ENCODE measurements at regions not wholly inside any gene's neighbourhood (a gene's known extent, or its start where the extent isn't known, plus 50 kb on each side); places are given as distances from the start of the nearest gene placed in this dataset.

DNA sequence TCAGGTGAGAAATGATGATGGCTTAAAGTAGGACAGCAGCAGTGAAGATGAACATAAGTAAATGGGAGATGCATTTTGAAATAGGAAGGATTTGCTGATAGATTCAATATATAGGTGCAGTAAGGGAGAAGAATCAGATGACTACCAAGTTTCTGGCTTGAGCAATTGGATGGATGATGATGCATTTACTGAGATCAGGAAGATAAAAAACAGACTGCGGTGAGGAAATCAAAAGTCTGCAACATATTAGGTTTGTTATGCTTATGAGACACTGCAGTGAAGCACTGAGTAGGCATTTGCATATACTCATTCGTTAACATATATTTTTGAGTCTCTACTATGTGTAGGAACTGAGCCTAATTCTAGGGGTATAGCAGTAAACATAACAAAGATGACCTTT lies 184.2 kb downstream of the LACC1 start:
- no peak for TF ChIP-seq ZNF217 (IDR thresholded peaks at IDR 0.05)
- TF ChIP-seq, protein P1, sequence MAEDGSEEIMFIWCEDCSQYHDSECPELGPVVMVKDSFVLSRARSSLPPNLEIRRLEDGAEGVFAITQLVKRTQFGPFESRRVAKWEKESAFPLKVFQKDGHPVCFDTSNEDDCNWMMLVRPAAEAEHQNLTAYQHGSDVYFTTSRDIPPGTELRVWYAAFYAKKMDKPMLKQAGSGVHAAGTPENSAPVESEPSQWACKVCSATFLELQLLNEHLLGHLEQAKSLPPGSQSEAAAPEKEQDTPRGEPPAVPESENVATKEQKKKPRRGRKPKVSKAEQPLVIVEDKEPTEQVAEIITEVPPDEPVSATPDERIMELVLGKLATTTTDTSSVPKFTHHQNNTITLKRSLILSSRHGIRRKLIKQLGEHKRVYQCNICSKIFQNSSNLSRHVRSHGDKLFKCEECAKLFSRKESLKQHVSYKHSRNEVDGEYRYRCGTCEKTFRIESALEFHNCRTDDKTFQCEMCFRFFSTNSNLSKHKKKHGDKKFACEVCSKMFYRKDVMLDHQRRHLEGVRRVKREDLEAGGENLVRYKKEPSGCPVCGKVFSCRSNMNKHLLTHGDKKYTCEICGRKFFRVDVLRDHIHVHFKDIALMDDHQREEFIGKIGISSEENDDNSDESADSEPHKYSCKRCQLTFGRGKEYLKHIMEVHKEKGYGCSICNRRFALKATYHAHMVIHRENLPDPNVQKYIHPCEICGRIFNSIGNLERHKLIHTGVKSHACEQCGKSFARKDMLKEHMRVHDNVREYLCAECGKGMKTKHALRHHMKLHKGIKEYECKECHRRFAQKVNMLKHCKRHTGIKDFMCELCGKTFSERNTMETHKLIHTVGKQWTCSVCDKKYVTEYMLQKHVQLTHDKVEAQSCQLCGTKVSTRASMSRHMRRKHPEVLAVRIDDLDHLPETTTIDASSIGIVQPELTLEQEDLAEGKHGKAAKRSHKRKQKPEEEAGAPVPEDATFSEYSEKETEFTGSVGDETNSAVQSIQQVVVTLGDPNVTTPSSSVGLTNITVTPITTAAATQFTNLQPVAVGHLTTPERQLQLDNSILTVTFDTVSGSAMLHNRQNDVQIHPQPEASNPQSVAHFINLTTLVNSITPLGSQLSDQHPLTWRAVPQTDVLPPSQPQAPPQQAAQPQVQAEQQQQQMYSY (CRISPR knock-in tag; IDR thresholded peaks at IDR 0.05), result no peak
- TF ChIP-seq EED (IDR thresholded peaks at IDR 0.05; ENCODE audit: low read depth), result no peak
- no peak for TF ChIP-seq YY1 (IDR thresholded peaks at IDR 0.05; ENCODE audit: low read depth, low read length)
- TF ChIP-seq EZH2 (IDR thresholded peaks at IDR 0.05; ENCODE audit: borderline replicate concordance, control insufficient read depth, low read depth, low read length), result no peak

Data from GM12878 (cell line).